Neural cell (in vitro differentiated cells): ENCODE measurements at regions not wholly inside any gene's neighbourhood (a gene's known extent, or its start where the extent isn't known, plus 50 kb on each side); places are given as distances from the start of the nearest gene placed in this dataset.

Source experiments
- H2AFZ ChIP-seq: fragments of 200-600, 300-800 bp; sonication (generic), shearing (Covaris generic); 2 replicates; pipeline ENCODE4 v1.6.0; 2014; ENCODE audit warnings: low read depth, mild to moderate bottlenecking, antibody characterized with exemption, low read length, moderate library complexity
- H3F3A ChIP-seq: fragments of 200-600 bp; shearing (Covaris generic); 2 replicates; pipeline ENCODE4 v1.6.1; 2016; ENCODE audit warnings: mild to moderate bottlenecking, moderate library complexity, mixed read lengths, antibody characterized with exemption, low read length; ENCODE audit not compliant: insufficient read depth, poor library complexity, severe bottlenecking
- H3K27ac ChIP-seq: fragments of 200-600, 300-800 bp; sonication (generic), shearing (Covaris generic); 2 replicates; pipeline ENCODE4 v1.5.1; 2014; ENCODE audit warnings: mild to moderate bottlenecking, low read length, moderate library complexity
- H3K27me3 ChIP-seq: fragments of 300-800, 200-600 bp; sonication (generic), shearing (Covaris generic); 2 replicates; pipeline ENCODE4 v1.6.0; 2014; ENCODE audit warnings: mild to moderate bottlenecking, low read depth, low read length, moderate library complexity; ENCODE audit not compliant: insufficient read depth
- H3K36me3 ChIP-seq: fragments of 300-800, 200-600 bp; sonication (generic), shearing (Covaris generic); 2 replicates; pipeline ENCODE4 v1.5.1; 2014; ENCODE audit warnings: mild to moderate bottlenecking, antibody characterized with exemption, low read length, moderate library complexity; ENCODE audit not compliant: insufficient read depth
- H3K4me2 ChIP-seq: fragments of 300-800, 200-600 bp; sonication (generic), shearing (Covaris generic); 2 replicates; pipeline ENCODE4 v1.6.0; 2014; ENCODE audit warnings: mild to moderate bottlenecking, low read length
- H3K4me3 ChIP-seq: fragments of 300-800, 200-600 bp; sonication (generic), shearing (Covaris generic); 2 replicates; pipeline ENCODE4 v1.5.1; 2014; ENCODE audit warnings: mild to moderate bottlenecking, low read length, moderate library complexity
- H3K79me2 ChIP-seq: fragments of 200-600 bp; shearing (Covaris generic); replicated peaks from 2 replicates; pipeline ENCODE4 v1.6.0; 2014; ENCODE audit warnings: mild to moderate bottlenecking, low read length, moderate library complexity; ENCODE audit not compliant: insufficient read depth
- H3K9ac ChIP-seq: fragments of 300-800, 200-600 bp; sonication (generic), shearing (Covaris generic); 2 replicates; pipeline ENCODE4 v1.6.1; 2016; ENCODE audit warnings: mild to moderate bottlenecking, low read length, mixed read lengths
- H3K9me2 ChIP-seq: fragments of 200-600 bp; shearing (Covaris generic); 2 replicates; pipeline ENCODE4 v1.6.1; 2016; ENCODE audit warnings: mild to moderate bottlenecking, low read length, mixed read lengths; ENCODE audit not compliant: insufficient read depth
- H3K9me3 ChIP-seq: fragments of 200-600, 300-800 bp; sonication (generic), shearing (Covaris generic); 2 replicates; pipeline ENCODE4 v1.6.1; 2016; ENCODE audit warnings: mild to moderate bottlenecking, mixed run types, low read length, moderate library complexity, mixed read lengths
- H4K20me1 ChIP-seq: fragments of 200-600 bp; shearing (Covaris generic); 2 replicates; pipeline ENCODE4 v1.6.1; 2016; ENCODE audit warnings: mild to moderate bottlenecking, mixed run types; ENCODE audit not compliant: insufficient read depth
- EP300 ChIP-seq: fragments of 450-650 bp; conservative IDR thresholded peaks from 2 replicates; pipeline ENCODE4 v1.6.1; 2014; ENCODE audit warnings: antibody characterized with exemption, mild to moderate bottlenecking, moderate library complexity; ENCODE audit not compliant: poor library complexity, severe bottlenecking
- EZH2 ChIP-seq: fragments of 200-600, 300-800 bp; shearing (Covaris generic), sonication (generic); IDR thresholded peaks from 2 replicates; pipeline ENCODE4 v1.6.1; 2014; ENCODE audit warnings: antibody characterized with exemption, low read length, borderline replicate concordance, mild to moderate bottlenecking; ENCODE audit not compliant: insufficient read depth, poor library complexity, severe bottlenecking
- MXI1 ChIP-seq: fragments of 450-650 bp; conservative IDR thresholded peaks from 2 replicates; pipeline ENCODE4 v1.6.1; 2014; ENCODE audit warnings: antibody characterized with exemption, mild to moderate bottlenecking; ENCODE audit not compliant: poor library complexity, severe bottlenecking
- POLR2AphosphoS5 ChIP-seq: IDR thresholded peaks from 2 replicates; pipeline ENCODE4 v1.6.1; 2012
- RAD21 ChIP-seq: fragments of 450-650 bp; conservative IDR thresholded peaks from 2 replicates; pipeline ENCODE4 v1.6.1; 2014; ENCODE audit warnings: antibody characterized with exemption, mild to moderate bottlenecking, moderate library complexity
- SMC3 ChIP-seq: fragments of 450-650 bp; conservative IDR thresholded peaks from 2 replicates; pipeline ENCODE4 v1.6.1; 2014; ENCODE audit warnings: antibody characterized with exemption, mild to moderate bottlenecking, moderate library complexity; ENCODE audit not compliant: poor library complexity
- TAF1 ChIP-seq: IDR thresholded peaks from 2 replicates; pipeline ENCODE4 v1.6.1; 2012; ENCODE audit warnings: low read depth
- TF ChIP-seq, protein P1 (sequence below): IDR thresholded peaks from 2 replicates; pipeline ENCODE4 v1.6.1; 2012; ENCODE audit warnings: borderline replicate concordance
- TF ChIP-seq, protein P2 (sequence below): fragments of 450-650 bp; IDR thresholded peaks from 2 replicates; pipeline ENCODE4 v1.5.1; 2014; ENCODE audit warnings: antibody characterized with exemption, mild to moderate bottlenecking, moderate library complexity; ENCODE audit not compliant: poor library complexity, severe bottlenecking

DNA sequence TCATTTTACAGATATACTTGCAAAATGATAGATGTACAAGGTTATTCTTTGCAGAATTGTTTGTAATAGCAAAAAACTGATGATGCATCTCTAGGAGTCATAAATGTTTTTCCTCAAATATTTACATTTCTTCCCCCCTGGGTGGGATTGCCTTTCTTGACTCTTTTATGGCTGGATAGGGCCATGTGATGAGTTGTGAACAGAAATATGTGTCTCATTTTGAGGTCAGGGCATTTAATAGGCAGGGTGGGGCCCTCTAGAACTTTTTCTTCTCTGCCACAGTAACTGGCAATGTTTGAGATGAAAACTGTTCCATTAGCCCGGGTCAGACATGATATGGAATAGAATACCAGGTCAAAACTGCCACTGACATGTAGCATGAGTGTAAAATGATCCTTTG is 159.5 kb upstream of the SYNCRIP start:
- Histone ChIP-seq H3K9me3 (no peaks in the 10 kb centered on the region), H3K36me3 (no peaks in the 10 kb centered on the region), H2AFZ (no peak overlapping the region), H3F3A (no peaks in the 10 kb centered on the region), H3K4me2 (no peak overlapping the region), H3K27ac (no peak overlapping the region), H3K4me3 (no peak overlapping the region), H3K27me3 (no peaks in the 10 kb centered on the region), H3K79me2 (no peaks in the 10 kb centered on the region), H3K9ac (no peak overlapping the region), H3K9me2 (no peaks in the 10 kb centered on the region), H4K20me1 (no peaks in the 10 kb centered on the region)
- no peak for TF ChIP-seq MXI1
- TF ChIP-seq, protein P1, sequence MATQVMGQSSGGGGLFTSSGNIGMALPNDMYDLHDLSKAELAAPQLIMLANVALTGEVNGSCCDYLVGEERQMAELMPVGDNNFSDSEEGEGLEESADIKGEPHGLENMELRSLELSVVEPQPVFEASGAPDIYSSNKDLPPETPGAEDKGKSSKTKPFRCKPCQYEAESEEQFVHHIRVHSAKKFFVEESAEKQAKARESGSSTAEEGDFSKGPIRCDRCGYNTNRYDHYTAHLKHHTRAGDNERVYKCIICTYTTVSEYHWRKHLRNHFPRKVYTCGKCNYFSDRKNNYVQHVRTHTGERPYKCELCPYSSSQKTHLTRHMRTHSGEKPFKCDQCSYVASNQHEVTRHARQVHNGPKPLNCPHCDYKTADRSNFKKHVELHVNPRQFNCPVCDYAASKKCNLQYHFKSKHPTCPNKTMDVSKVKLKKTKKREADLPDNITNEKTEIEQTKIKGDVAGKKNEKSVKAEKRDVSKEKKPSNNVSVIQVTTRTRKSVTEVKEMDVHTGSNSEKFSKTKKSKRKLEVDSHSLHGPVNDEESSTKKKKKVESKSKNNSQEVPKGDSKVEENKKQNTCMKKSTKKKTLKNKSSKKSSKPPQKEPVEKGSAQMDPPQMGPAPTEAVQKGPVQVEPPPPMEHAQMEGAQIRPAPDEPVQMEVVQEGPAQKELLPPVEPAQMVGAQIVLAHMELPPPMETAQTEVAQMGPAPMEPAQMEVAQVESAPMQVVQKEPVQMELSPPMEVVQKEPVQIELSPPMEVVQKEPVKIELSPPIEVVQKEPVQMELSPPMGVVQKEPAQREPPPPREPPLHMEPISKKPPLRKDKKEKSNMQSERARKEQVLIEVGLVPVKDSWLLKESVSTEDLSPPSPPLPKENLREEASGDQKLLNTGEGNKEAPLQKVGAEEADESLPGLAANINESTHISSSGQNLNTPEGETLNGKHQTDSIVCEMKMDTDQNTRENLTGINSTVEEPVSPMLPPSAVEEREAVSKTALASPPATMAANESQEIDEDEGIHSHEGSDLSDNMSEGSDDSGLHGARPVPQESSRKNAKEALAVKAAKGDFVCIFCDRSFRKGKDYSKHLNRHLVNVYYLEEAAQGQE = no peak
- no peak for TF ChIP-seq SMC3

DNA sequence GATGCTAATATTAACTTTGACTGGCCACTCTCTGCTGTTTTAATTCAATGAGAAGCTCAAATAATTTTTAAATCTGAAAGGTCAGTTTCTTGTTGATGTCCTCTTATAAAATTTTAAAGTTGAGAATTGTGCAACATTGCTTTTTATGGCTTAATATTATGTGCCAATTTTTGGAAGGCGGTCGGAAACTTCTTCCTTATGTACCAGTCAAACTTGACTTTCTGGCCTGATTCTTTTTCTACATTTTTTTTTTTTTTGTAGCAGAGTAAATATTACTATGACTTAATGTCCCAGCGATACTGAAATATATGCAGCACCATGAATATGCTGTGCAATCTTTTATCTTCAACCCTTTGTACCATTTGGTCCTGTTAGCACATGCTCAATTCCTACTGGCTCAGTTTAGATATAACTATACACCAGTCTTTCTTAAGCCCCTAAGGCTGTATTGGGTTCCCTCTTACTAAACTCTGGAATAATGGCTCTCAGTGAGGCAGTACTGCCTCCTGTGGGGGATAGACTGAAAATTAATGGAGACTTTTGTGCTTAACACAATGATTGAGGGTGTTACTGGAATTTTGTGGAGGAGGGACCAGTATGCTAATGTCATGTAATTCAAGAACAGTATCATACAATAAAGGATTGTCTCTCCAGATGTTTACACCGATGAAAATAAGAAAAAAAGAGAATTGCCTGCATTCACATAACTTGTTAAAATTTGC is 156.4 kb upstream of the SYNCRIP start:
- Histone ChIP-seq H3K36me3 (no peaks in the 10 kb centered on the region), H3K9me2 (no peaks in the 10 kb centered on the region), H3K79me2 (no peaks in the 10 kb centered on the region), H3K27me3 (no peaks in the 10 kb centered on the region), H2AFZ (no peak overlapping the region), H3K27ac (no peak overlapping the region), H3F3A (peaks cover 3% of the 10 kb centered on the region), H4K20me1 (no peaks in the 10 kb centered on the region), H3K9me3 (no peaks in the 10 kb centered on the region), H3K9ac (no peak overlapping the region), H3K4me2 (no peak overlapping the region), H3K4me3 (no peak overlapping the region)
- TF ChIP-seq RAD21 (no peak), EP300 (no peak), SMC3 (no peak), EZH2 (no peak), TAF1 (no peak), POLR2AphosphoS5 (no peak), MXI1 (no peak)
- TF ChIP-seq, protein P1 = no peak
- TF ChIP-seq, protein P2, sequence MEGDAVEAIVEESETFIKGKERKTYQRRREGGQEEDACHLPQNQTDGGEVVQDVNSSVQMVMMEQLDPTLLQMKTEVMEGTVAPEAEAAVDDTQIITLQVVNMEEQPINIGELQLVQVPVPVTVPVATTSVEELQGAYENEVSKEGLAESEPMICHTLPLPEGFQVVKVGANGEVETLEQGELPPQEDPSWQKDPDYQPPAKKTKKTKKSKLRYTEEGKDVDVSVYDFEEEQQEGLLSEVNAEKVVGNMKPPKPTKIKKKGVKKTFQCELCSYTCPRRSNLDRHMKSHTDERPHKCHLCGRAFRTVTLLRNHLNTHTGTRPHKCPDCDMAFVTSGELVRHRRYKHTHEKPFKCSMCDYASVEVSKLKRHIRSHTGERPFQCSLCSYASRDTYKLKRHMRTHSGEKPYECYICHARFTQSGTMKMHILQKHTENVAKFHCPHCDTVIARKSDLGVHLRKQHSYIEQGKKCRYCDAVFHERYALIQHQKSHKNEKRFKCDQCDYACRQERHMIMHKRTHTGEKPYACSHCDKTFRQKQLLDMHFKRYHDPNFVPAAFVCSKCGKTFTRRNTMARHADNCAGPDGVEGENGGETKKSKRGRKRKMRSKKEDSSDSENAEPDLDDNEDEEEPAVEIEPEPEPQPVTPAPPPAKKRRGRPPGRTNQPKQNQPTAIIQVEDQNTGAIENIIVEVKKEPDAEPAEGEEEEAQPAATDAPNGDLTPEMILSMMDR = no peak
